Erythroblast (primary cell): ENCODE measurements at regions not wholly inside any gene's neighbourhood (a gene's known extent, or its start where the extent isn't known, plus 50 kb on each side); places are given as distances from the start of the nearest gene placed in this dataset.

Experiments used
- GATA1 ChIP-seq: IDR thresholded peaks from 2 replicates; pipeline ENCODE4 v1.6.1; 2011; ENCODE audit warnings: low read depth, mild to moderate bottlenecking, control low read depth, low read length, moderate library complexity
- POLR2A ChIP-seq: IDR thresholded peaks from 2 replicates; pipeline ENCODE4 v1.6.1; 2011; ENCODE audit warnings: mild to moderate bottlenecking, low read length

DNA sequence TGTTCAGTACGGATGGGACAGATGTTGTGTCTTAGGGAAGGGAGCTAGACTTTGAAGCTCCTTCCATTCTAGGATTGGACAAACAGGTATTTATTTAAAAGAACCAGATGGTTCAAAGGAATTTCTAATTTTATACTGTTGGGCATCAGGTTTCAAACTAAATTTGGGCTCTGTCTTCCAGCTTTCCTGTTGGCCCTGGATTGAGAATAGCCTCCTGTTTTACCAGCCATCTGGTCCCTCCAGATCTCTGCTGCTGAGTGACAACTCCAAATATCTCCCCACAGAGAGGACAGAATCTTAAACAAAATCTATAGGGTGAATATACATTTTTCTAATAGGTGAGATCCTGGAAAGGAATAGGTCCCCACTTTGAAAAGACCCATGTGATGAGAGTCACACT, 52.5 kb upstream of the CNIH3 start:
- TF ChIP-seq POLR2A (no peak), GATA1 (no peak)
